IPS DF 4.7 (cell line): ENCODE measurements at regions not wholly inside any gene's neighbourhood (a gene's known extent, or its start where the extent isn't known, plus 50 kb on each side); places are given as distances from the start of the nearest gene placed in this dataset.

ENCODE experiments used
- DNase-seq: peaks from one replicate; pipeline ENCODE4 v3.0.0-alpha.2; 2013; ENCODE audit warnings: low spot score; ENCODE audit errors: extremely low read depth

GRCh38 chr5:124584991-124585715 lies 161.3 kb downstream of the ZNF608 start:
- no peak for DNase-seq

- no peak for DNase-seq
These were observed 162.7 kb downstream of the ZNF608 start for GRCh38 chr5:124583469-124584350.

- no peak for DNase-seq
These were observed 163.9 kb downstream of the ZNF608 start for GRCh38 chr5:124582561-124582840.

- no peak for DNase-seq
These were observed 164.5 kb downstream of the ZNF608 start for GRCh38 chr5:124581738-124582560.

- peak; percentile 87 for DNase-seq
These were observed 165.3 kb downstream of the ZNF608 start for GRCh38 chr5:124580925-124581737.

- DNase-seq, result no peak
These were observed 165.9 kb downstream of the ZNF608 start for GRCh38 chr5:124580512-124580911.

- no peak for DNase-seq
These were observed 169.5 kb downstream of the ZNF608 start for GRCh38 chr5:124576848-124577409.

- DNase-seq, result no peak
These were observed 170.7 kb downstream of the ZNF608 start for GRCh38 chr5:124575725-124576124.

- no peak for DNase-seq
These were observed 171.7 kb downstream of the ZNF608 start for GRCh38 chr5:124574521-124575436.

GRCh38 chr5:124572971-124573370 lies 173.5 kb downstream of the ZNF608 start:
- DNase-seq, result no peak

- no peak for DNase-seq
These were observed 176.0 kb downstream of the ZNF608 start for GRCh38 chr5:124570285-124571035.

GRCh38 chr5:124566875-124567450 lies 179.5 kb downstream of the ZNF608 start:
- DNase-seq, result no peak

- DNase-seq, result no peak
These were observed 185.0 kb downstream of the ZNF608 start for GRCh38 chr5:124561451-124561850.

GRCh38 chr5:124560370-124560769 lies 186.1 kb downstream of the ZNF608 start:
- no peak for DNase-seq

GRCh38 chr5:124557761-124558160 lies 188.7 kb downstream of the ZNF608 start:
- no peak for DNase-seq

- DNase-seq, result no peak
These were observed 191.5 kb downstream of the ZNF608 start for GRCh38 chr5:124554746-124555578.

GRCh38 chr5:124553911-124554310 lies 192.5 kb downstream of the ZNF608 start:
- DNase-seq, result no peak

- no peak for DNase-seq
These were observed 193.9 kb downstream of the ZNF608 start for GRCh38 chr5:124552526-124552925.
